Ecto neural progenitor cell (in vitro differentiated cells): ENCODE measurements at regions not wholly inside any gene's neighbourhood (a gene's known extent, or its start where the extent isn't known, plus 50 kb on each side); places are given as distances from the start of the nearest gene placed in this dataset.

Experiments used
- DNase-seq: peaks from one replicate; pipeline ENCODE4 v3.0.0-alpha.2; 2018; ENCODE audit warnings: low spot score

DNA sequence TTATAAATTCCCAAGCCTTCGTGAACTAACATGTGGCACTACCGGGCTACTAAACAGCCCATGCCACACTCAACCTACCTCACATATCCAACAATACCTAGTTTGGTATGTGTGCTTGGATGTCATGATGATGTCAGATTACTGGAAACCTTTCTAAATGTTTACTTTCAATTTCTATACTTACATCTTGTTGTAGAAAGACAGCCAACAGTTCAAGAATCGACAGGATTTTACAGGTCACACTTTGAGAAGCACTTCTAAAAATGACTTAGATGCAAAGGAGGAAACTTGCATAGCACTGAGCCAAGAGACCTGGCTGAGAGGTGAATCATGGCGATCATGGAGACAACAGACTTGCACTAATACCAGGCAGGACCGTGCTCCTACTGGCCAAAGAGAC, 209.9 kb downstream of the COL4A1 start:
- no peak for DNase-seq

DNA sequence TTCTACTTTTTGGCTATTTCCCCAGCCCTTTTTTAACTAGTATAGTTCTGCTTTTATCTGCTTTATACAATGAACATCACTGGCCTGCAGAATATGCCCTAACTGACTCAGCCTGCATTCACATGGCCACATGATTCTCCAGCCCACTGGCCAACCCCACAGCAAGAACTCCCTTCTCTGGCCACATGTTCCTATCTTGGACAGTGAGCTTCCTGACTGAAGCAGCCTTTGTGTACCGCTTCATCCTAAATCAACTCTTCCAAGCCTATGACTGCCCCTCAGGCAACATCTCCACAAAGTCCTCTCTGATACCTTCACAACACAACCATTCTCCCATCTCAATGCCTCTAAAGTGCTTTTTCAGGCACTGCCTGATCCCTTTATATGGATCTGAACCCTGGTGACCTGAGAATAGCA, 214.1 kb downstream of the COL4A1 start:
- DNase-seq: no peak

DNA sequence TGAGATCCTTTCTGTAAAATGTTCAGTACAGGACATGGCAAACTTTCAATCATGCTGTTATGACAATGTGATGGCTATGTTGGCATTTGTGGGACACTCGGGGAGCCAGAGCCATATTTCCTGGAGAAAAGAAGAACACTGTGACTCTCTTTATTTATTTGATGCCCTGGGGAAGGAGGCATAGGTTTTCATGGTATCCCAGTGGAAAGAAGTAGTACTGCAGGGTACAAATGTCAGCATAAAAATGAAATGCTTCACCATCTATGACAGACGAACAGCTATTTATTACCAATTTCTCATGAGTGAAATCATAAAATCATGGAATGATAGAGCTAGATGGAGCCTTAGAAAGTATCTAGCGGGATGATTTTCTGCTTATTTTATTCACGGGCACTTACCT, 217.1 kb downstream of the COL4A1 start:
- DNase-seq: no peak

DNA sequence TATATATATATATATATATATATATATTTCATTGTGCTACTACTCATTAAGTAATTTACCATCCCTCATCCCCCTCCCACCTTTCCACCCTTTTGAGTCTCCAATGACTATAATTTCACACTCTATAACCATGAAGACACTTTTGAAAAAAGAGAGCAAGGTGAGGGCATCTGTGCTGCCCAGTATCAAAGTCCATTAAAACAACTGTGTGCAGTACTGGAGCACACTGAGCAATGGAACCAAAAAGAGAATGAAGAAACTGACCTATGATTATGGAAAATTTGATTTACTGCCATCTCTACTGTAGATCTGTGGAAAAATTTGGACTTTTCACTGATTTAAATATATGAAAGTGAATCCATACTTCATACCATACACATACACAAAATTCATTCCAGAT, 217.9 kb downstream of the COL4A1 start:
- no peak for DNase-seq

DNA sequence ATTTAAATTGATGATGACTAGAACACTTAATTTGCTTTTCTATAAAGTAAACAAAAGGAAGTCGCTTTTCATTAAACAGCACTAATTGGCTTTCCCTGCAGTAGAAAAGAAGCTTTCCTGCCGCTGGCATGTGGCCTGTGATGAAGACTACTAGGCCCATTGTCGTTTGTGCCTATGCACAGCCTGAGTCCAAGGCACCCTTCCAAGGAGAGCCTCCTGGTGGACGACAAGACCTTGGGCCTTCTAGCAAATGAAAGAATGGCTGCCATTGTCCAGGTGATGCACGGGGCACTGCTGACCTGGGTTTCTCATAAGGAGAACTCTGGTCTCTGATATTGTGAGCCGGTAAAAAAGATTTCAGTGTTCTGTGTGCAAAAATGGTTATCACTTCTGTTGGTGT, 233.0 kb downstream of the COL4A1 start:
- DNase-seq: no peak

DNA sequence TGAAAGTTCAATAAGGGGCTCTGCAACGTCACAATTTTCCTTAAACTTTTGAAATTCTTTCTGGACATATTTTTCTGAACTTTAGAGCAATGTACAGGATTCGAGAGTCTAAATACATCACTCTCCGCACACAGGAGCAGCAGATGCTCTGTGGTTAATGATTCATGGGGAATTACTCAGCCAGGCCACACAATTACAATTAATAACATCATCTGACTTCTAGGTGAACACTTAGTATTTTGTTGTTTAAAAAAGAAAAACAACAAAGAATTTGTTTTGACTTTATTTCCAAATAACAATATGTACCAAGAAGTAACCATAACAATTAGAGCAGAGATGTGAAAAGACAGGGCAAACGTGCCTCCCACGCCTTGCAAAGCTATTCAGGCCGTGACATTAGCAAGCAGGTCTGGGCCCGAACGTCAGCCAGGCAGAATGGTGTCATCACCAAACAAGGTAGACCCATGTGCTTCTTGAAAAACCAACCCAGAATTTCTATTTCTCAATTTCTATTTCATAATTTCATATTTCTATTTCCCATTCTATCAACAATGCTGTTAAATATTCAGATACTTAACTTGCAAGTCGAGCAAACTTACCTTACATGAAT, 236.3 kb downstream of the COL4A1 start:
- no peak for DNase-seq

DNA sequence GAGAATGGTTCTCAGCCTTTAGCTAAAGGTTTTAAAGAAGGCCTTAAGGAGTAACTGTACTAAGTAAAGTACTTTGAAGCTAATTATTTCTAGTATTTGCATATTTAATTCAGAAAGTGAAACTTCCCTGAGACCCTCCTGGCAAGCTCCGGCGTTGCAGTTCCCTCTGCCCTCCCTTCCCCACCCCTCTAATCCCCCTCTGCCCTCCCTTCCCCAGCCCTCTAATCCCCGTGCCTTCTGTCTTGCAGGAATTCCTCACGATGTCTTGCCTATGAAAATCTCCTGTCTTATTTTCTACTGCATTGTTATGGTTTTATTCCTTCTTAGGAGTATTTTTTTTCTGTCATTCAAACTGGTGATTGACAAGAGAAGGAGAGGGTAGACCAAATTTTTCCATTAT, 236.9 kb downstream of the COL4A1 start:
- DNase-seq: no peak

DNA sequence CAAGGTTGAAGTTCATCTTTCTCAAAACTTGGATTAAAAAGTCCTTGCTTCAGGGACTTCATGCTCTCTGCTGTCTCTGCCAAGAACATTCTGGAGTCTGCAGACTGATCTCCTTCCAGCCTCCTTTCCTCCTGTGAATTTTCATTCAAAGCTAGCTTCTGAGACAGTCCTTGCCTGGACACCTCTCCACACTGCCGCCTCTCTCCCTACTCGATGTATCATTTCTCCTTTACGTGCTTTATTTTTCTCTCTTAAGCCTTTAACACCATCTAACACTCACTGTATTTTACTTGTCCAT, 238.8 kb downstream of the COL4A1 start:
- no peak for DNase-seq

DNA sequence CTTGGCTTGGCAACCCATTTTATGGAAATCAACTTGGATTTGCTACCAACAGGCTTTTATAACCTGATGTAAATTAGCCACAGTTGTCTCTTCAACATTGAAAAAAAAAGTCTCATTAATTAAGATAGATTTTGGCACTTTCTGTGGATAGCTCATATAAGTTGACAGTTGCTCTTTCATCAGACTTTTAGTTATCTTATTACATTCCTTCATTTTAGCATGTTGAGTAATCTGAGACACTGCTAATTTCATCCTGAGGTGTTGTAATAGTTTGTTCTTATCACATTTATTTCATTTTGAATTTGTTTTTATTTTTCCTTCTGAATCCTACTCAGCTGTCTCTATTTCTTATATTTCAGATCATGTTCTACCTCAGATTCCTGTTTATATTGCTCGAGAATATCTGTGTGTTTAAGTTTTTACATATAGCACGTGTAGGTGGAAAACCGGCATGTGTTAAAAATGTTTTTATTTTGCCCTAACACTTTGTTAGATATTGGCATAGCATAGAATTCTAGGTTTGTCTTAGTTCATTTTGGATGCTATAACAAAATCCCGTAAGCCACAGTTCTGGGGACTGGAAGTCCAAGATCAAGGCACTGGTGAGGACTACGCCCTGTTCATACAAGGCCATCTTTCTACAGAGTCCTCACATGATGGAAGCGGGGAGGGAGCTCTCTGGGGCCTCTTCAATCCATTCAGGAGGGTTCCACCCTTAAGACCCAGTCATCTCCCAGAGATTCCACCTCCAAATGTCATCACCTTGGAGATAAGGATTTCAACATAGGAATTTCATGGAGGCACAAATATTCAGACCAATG, 239.4 kb downstream of the COL4A1 start:
- no peak for DNase-seq

DNA sequence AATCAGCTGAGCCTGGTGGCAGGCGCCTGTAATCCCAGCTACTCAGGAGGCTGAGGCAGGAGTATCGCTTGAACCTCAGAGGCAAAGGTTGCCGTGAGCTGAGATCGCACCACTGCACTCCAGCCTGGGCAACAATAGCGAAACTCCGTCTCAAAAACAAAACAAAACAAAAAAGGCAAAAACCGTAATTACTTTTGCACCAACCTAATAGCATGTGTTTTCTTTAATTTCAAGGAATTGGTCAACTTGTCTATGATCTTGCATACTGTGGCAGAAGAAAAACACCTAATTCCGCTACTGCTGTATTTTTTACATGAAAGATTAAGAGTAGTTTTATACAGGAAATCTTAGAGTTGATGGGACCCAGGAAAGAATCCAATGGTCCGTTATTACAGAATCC, 241.2 kb downstream of the COL4A1 start:
- DNase-seq: no peak

DNA sequence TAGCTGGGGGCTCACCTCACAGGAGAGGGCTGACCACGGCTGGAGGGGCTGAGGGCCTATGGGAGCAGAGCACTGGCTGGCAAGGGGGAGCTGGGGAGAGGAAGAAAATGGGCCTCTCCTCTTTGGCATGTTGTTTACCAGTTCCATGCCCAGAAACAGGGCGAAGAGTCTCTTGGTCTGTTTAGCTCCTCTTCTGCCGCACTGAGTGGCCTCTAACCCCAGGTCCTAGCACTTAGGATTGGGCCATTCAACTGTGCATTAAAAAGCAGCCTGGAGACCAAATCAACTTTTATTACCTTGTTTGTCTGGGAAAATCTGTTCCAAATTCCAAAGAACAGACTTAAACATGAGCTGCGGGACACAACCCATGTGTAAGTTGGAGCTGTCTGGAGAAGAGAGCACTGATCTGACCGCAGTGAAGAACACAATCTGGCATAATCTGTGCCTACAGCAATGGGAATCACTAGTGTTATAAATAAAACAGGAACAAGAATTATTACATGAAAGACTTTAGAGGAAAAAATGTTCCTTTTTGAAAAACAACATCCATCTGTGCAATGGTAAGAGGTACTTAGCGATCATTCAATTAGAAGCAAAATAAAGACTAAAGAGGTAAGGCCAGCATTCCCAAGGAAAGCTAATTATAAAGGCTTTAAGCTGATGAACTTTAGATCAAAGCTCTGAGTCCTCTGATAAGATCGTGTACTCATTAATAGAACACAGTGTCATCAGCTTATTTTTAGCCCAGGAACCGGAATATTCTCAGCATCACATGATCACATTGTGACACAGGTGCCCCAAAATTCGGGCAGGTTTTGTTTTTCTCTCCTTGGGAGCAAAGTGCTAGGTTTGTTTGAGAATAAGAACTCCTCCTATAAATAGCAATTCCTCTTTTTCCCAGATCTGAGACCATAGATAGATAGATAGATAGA, 243.2 kb downstream of the COL4A1 start:
- DNase-seq: no peak

DNA sequence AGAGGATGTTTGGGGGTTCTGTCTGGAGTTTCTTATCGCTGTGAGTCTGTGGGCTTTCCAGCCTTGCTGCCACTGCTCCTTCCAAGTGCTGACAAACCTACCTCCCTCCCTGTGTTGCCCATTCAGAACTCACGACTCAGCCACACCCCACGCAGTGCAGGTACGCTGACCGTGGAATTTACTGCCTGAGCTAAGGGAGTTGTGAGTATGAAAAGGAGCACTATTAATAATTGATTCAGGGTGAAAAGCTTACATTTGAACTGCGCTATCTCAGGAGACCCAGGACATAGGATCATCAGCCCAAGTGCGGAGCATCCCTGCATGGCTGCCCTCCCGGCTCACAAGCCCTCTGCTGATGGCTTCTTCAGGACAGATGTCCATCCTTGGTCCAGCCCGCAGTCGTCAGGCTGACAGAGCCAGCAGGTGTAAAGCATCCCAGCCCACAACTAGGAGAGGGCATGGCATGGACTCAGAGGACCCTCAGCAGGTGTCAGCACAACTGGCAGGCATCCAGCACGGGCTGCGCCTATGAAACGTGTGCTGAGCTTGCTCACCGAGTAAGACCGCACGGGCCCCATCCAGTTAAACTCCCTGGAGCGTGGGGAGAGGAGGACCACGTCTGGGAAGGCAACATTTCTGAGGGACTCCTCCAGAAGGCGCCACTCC, 244.0 kb downstream of the COL4A1 start:
- no peak for DNase-seq

DNA sequence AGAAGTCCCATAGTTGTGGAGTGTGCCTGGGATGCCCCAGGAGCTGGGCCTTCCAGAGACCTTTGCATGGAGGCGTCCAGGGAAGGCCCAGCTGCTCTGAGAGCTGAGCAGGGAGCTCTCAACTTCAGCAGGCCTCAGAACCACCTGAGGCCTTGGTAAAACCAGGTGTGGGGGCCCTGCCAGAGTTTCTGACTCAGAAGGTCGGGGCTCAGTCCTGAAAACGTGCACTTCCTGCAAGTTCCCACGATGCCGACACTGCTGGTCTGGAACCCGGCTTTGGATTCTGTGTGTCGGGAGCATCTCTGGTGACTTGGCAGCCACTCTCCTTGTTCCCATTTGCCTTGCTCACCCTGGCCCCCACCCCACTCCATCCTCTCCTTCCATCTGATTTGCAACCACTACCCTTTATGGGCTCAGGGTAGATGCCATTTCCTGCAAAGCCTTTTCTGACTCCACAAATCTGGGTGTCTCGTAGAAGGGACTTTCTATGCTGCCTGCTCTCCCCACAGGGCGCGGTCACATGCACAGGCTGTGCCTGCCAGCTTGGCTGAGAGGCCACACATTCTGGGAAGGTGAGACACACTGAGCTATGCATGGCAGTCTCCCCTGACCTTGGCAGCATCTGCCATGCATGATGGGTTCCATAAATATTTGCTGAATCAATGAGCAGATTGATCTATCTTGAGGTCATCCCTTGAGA, 244.7 kb downstream of the COL4A1 start:
- no peak for DNase-seq

DNA sequence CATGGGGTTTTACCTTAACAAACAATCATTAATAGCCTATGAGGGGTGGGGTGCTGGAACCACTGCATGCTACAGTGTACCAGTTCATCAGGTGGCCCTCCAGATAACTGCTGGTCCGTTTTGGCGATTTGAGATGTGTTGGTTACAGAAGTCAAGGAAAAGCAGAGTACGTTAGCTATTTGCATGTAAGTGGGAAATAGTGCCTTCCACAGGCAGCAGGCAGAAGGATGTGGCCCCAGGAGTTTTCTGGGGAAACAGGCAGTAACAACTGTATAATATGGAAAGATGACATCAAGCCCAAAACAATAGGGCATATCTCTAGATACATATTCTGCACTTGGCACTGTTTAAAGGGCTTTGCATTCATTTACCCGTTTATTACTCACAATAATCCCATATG, 245.7 kb downstream of the COL4A1 start:
- no peak for DNase-seq

DNA sequence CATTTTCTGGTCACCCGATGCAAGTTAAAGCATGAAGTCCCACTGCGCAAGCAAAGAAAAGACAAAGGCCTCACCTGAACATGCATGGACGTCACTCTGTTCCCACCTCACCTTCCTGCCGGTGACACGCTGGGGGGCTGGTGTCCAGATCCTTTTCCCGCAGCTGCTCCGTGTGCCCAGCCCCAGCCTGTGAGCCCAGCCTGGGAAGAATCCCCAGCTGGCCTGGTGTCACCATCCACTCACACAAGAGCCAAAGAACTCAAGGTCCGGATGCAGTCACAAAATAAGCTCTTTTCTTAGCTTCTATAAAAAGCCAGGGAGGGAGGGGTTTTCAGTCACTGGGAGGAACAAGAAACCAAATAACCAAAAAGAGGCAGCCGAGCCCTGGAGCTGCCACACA, 249.9 kb downstream of the COL4A1 start:
- DNase-seq: no peak

DNA sequence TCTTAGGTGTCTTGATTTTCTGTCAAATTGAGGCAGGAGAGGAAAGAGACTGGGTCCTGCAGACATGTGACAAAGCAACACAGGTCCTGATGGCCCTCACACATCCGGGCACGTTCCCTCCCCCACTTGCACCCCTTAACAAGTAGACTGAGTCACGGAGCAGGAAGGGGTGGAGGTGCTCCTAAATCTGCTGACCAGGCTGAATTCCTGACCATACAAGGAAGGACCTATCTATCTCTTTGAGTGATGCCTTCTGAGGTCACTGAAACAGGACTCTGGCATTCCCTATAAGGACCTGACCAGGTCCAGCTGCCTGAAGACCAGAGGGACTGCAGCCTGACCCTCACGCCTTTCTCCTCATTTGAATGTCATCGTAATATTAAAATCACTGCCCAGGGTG, 250.3 kb downstream of the COL4A1 start:
- DNase-seq: no peak

DNA sequence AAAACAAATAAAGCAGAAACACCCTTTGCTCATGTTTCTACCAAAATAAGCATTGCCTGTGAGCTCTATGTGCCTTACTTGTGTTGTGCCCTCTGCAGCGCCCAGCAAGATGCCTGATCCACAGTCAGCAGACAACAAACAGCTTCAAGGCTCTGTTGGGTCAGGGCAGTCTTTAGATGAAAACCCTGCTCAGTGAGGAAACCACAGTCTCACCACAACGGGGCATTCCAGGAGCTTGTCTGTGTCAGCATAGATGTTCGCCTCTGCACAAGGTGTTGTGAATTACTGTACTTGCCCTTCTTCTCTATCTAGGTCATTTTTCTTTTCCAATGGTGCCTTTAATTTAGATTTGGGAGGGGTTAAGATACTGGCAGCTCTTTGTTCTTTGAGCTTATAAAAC, 251.9 kb downstream of the COL4A1 start:
- DNase-seq: no peak

DNA sequence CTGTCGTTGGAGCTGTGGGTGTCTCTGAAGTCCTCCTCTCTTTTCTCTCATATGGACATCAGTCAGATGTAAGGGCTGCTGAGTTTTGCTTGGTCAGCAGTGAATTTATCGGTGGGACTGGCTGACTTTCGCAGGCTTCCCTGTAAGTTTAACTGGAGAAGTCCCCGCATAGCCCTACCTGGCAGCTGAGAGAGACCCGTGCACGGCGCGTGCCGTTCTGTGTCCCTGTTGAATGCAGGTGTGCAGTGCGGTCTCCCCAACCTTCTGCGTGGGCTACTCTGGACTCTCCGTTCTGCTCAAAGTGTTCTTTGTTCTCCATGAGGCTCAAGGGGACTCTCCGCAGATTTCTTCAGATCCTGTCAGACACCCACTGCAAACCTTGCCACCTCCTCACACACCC, 252.9 kb downstream of the COL4A1 start:
- no peak for DNase-seq

DNA sequence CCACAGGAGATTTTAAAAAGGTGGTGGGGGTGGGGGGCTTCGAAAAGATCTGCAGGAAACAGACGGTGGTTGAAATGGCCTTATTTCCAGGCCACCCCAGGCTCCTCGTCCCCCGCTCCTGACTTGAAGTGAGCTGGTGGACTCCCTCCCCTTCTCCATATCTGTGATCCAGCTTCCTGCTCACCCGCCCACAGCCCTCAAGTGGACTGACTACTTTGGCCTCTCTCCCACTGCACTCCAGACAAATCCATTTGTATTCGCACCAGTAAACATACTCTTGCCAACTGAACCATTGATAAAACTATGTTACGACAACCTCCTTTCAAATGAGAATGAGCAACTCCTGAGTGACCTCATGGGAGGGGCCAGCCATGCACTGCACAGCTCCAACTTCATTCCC, 259.5 kb downstream of the COL4A1 start:
- no peak for DNase-seq

DNA sequence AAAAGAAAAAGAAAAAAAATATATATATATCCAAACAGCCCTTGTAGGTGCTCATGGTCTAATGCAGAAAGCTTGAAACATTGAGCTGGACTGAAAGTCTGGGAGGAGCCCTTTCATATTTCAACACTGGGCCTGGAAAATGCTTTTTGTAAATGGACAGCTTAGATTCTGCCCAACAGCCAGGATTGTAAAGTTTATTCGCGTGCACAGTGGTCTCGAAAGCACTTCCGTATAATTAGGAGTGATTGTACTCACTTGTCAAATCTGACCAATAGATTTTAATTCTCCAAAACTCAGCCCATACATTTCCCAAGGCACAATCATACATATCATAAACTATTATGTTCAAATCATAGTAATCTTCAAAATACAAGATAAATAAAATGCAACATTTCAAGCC, 260.1 kb downstream of the COL4A1 start:
- DNase-seq: no peak

DNA sequence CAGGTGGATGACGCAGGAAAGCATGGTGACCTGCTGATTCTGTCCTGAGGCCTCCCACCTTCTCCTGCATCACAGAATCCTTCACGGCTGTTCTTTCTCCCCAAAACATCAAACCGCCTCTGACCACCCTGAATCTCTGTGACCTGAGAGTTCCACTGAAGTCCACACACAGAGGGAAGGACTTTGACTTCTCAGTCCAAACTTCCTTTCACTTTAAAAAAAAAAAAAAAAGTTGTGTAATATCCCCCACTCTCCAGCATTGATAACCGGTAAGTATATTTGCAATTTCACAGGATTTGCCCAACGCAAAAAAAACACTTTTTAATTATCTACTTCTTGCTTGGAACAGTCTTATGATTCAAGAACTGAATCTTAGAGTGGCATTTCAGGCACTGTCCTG, 259.5 kb upstream of the IRS2 start:
- DNase-seq: no peak

DNA sequence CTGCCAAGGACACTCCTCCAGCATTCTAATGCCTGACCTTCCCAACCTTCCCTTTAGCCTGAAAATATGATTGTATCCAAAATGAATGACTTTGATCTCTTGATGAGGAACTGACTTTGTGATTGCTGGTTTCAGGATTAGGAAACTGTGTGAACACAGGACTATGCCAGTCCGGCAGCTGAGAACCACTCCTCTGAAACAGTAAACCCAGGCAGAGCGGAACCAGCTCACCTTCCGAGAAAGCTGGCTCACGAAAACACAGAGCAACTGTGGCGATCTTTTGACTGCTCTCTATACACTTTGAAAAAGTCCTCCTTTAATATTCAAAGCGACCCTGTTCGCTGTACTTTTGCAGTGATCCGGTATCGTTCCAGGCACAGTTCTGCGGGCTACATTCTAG, 258.8 kb upstream of the IRS2 start:
- no peak for DNase-seq
